Hematopoietic multipotent progenitor cell treated with erythropoietin and hydrocortisone succinate and interleukin-3 and kit ligand, for 6 days (in vitro differentiated cells): ENCODE measurements at regions not wholly inside any gene's neighbourhood (a gene's known extent, or its start where the extent isn't known, plus 50 kb on each side); places are given as distances from the start of the nearest gene placed in this dataset.

Experiments
- DNase-seq: peaks from one replicate; pipeline ENCODE4 v3.0.0-alpha.2; 2015

DNA sequence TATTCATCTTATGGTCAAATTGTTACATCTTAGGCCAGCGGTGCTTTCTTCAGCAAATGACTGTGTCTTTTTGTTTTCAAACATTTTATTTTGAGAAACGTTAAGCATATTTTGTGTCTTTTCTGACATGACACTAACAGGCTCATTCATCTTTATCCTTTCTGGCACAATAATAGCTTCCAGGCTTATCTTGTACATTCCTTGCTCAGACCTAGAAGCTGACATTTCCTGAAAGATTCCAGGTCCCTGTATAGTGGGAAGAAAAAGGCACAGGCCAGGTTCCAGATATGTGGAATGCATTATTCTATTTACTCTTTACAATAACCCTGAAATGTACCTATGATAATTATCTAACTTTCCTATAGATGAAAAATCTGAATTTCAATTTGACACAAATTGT lies 379.1 kb upstream of the B3GAT1 start:
- no peak for DNase-seq

DNA sequence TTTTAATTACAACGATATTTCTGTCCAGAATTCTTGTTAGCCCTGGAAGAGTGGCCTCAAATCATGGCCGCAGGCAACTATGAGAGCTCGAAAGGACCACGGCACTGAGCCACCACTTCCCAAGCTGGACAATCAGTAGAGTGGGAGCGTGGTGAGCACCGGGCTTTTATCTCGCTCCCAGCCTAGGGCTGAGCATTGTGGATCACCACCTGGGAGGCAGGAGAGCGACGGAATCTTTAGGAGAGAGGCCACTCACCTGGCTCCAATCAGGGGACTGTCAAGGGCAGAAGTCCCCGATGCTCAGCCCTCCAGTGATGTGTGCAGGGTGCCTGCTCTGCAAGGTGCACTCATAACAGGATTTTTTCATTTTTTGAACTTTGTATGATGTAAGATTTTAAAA lies 377.1 kb upstream of the B3GAT1 start:
- DNase-seq: no peak

DNA sequence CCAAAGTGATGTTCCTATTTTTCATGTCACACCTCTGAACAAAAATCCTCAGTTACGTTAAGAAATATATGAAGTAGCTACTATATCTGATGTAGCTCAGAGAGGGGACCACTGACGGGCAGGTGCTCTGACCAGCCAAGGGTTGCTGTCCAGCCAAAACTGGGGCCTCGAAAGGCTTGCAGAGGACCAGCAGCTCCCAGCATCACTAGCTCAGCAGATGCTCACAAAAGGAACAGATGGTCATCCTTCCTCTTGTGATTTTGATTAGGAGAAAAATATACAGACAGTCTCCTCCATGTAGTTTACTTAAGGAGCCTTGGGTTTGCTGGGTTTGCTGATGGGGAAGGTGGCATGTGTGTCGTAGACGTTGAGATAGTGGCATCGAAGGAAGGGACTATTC lies 374.6 kb upstream of the B3GAT1 start:
- DNase-seq: no peak

DNA sequence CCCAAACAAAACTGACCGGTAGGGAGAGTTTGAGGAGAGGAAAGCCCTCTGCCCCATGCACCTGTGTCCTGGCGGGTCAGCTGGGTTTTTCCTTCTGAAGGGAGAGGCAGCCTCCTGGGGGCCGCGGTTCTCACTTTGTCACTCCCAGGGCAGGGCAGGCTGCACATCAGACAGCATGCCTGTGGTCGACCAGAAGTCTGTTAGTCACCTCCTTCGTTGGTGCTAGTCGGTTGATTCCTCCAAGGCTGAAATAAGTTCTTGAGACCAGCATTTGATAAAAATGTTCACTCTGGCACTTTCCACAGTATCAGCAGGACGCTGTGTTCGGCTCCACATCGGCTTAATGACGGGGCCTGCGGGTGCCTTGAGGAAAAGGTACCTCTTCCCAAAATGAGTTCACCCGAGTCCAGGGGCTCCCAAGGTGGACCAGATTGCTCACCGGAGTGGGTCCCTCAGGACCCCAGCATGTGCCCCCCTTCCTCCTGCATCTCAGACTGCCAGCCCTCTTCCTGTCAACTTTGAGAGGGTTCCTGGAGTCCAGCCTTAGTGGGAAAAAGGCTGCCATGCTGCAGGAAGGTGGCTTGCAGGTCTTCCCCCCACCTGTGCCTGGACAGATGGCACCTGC lies 373.7 kb upstream of the B3GAT1 start:
- no peak for DNase-seq

DNA sequence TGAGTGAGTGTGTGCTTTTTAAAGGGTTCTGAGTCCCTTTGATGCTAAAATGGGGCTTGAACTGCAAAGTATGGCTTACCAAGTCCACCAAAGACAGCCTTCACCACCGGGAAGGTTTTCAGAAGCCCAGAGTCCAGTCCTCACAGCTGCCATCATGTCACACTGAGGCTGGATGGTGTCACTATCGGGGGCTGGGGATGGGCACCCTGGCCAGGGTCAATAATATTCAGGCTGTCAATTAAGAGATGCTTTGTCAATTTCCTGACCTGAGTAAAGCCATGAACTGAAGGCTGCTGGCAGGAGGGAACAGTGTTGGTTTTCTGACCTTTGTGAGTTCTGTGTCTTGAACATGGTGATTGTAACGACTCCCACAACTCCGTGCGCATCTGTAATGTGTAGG lies 373.0 kb upstream of the B3GAT1 start:
- DNase-seq: no peak

DNA sequence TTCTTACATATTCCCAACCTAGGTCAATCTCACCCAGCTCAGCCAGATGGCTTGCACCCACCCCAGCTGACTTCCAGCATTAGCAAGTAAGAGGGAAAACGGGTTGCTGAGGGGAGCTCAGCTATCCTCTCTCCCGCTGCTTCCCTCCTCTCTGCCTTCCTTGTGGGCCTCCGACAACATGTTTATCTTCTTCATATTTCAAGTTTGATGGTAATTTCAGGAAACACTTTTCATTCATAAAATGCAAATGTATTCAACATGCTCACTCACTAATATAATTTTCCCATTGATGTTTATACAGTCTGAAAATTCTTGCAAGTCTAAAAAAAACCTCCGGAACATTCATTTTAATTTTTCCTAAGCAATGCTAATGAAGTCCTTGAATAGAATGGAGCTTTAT lies 372.5 kb upstream of the B3GAT1 start:
- DNase-seq: no peak

DNA sequence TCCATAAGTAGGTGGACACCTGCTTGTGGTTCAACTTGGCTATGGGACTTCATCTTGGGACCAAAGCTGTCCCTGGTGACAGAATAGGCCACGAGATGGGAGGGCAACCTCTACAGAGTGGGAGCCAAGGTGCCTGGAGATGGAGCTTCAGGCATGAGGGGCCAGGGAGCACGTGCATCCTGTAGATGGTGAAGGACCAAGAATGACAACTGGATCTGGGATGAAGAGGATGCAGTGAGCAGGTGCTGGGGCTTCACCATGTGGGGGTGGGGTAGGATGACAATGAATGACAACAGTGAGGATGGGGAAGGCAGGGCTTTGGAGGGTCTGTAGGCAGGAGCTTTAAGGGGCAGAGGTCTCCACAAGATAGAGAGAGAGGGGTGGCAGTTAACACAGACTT lies 372.0 kb upstream of the B3GAT1 start:
- DNase-seq: no peak

DNA sequence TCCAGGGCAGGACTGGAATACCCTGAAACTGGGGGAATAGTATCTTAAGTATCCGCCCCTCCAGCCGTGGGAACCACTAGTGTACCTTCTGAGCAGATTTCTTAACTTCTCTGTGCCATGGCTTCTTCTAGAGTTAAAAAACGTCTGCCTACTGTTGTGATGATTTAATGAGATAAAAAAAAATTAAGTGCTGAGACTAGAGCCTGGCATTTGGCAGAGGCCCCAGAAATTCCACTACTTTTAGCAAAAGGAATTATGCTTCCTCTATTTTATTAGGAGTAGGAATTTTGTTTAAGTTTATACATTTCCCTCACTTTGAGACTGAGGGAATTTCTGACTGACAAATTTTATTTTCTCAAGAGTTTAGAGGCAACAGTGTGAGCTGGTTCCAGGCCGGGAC lies 371.2 kb upstream of the B3GAT1 start:
- DNase-seq: no peak

DNA sequence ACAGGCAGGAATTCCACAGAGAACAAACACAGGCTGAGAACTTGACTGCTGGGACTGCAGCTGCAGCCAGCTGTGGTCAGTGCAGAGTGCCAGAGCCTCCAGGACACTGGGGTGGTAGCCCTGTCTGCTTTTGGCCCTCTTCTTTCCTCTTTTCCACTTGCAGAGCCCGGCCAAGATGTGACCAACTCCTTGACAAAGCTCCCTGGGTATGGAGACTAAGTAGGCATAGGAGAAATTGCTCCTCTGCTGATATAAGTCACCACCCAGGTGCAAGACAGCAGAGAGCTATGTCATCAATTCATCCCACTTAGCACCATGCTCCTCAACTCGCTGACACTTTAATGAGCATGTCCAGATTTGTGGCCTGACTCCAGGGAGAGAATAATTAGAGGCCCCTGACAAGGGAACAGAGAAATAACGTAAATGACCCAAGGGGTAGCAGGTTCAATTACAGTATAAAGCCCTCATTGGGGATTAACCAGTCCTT lies 369.4 kb upstream of the B3GAT1 start:
- no peak for DNase-seq

DNA sequence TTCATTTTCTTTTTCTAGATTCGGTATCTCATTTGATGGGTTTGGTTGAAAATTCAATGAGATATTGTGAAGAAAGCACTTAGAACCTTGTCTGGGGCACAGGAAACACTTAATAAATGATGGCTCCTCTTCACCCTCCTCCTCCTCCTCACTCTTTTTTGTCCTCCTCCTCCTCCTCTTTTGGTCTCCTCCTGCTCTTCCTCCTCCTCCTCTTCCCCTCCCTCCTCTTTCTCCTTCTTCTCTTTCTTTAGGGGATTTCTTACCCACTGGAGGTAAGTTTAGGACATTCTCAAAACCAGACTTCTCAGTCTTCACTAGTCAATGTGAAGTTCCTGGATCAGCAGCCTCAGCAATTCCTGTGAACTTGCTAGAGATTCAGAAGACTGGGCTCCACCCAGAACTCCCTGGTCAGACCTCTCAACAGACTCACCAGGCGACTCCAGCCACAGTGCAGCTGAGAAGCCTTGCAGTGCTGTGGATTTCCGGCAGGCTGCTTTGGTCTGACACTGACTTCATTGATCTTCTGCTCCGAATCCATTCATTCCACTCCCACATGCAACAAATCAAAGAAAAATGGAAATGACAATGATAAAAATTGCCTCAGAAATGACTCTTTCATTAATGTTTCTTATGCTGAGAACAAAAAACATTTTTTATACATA lies 368.6 kb upstream of the B3GAT1 start:
- no peak for DNase-seq

DNA sequence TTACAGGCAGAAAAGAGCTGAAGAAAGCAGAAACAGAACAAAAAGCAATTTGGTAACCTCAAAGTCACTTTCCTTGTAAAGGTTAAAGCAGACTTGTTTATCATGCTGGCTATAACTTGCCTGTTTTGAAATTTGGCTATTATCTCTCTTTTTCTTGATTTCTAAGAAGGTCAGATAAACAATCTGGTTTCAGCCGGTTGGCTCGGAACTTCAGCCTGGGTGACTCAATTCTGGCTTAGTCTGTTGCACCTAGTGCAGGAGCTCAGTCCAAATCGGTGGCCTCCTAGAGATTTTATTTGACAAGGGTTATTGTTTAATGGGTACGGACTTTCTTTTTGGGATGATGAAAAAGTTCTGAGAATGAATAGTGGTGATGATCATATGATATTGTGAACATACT lies 367.1 kb upstream of the B3GAT1 start:
- no peak for DNase-seq

DNA sequence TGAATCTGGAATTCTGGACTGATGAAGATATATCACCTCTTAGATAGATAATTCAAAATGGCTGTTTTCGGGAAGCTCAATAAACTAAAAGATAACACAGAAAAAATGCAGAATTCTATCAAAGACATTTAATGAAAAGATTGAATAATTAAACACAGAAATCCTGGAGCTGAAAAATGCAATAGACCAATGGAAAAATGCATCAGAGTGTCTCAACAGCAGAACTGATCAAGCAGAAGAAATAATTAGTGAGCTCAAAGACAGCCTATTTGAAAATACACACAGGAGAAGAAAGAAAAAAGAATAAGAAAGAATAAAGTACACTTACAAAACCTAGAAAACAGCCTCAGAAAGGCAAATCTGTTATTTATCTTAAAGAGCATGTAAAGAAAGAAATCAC lies 356.4 kb upstream of the B3GAT1 start:
- no peak for DNase-seq

DNA sequence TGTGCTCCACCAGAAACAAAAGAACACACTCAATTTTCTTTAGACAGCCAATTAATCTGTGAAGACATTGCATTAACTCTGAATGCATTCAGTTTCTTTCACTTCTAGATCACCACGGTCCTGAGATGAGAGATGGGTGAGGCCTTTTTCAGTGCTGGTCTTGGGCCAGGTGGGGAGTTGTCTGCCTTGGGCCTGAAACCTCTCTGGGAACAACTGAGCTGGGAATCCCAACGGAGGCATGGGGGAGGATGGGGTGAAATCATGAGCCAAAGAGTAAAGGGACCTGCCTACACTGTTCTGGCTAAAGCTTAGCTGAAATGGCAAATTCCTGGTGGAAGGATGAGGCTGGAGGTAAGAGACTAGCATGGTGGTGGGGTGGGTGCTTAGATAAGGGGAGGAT lies 353.5 kb upstream of the B3GAT1 start:
- no peak for DNase-seq

DNA sequence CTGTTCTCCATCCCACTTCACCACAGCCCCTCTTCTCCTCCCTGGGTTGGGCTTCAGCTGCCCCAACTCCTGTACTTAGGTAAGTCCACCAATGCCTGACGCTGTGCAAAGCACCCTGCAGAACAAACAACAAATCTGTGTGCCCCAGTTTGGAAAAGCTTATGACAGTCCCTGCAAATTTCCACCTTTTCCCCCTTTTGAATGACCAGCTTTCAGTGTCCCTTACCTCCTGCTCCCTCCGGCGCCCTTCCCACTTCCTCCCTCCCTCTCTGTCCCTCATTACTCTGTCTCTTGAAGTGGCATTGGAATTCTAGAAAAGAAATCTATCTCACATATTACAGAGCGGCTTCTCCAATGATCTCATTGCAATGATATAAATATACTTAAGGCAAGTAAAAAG lies 352.9 kb upstream of the B3GAT1 start:
- DNase-seq: no peak

DNA sequence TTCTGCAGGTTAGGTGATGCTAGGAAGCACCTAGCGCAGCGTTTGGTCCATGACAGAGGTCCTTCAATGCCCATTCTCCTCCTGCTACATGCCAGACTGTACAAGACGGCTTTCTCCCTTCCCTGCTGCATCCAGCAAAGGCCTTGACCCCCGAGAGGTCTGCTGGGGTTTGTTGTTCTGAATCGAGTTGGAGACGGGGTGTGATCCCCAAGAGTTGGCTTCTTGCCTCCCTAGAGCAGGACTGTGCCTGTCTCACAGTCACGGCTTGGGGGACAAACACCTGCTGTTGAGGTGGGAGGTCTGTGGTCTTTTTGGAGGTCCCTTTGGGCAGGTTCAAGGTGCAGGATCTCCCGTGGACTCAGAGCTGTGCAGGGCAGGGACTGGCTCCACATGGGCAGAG lies 352.3 kb upstream of the B3GAT1 start:
- no peak for DNase-seq

DNA sequence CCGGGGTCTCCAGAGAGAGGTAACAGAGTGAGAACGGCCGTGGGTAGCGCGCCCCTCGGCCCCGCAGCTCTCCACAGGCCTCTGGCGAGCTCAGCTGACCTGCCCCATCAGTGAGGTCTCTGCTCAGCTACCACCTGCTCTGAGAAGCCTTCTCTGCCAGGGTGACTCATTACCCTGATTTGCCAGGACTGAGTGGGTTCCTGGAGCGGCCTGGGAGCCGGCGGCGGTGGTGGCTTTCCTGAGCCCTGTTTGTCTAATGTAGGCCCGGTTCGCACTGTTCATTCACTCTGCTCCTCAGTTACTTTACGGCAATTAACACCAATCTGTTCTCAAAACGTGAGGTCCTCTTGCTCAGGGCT lies 351.0 kb upstream of the B3GAT1 start:
- no peak for DNase-seq

DNA sequence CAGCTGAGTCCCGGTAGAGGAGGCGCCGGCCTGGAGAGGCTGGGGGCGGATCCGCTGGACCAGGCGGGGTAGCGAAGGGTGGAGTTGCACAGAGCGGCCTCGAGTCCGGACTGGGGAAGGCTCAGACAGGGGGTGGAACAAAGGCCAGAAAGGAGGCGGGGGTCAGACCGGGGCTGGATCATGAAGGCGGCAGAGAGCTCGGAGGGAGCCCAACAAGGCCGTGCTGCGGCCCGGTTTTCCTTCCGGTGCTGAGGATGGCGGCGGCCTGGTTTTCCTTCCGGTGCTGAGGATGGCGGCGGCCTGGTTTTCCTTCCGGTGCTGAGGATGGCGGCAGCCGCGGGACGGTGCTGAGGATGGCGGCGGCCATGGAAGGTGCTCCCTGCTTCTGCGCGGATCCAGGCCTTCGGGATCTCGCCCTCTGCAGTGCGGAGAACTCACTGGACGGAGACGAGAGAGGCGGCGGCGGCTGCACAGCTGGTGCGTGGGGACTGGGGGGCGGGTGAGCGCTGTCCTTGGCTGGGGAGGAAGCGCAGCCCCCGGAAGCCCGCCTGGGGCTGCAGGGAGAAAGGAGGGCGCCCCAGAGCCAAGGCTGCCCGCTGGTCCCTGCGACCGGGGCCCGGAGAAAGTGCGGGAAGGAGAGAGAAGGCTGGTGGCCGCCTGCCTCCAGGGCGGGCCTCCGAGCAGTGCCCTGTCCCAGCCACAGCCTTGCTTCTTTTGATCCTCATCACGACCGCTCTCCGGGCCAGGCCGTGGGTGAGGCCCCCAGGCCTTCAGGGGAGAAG lies 350.4 kb upstream of the B3GAT1 start:
- DNase-seq: no peak

DNA sequence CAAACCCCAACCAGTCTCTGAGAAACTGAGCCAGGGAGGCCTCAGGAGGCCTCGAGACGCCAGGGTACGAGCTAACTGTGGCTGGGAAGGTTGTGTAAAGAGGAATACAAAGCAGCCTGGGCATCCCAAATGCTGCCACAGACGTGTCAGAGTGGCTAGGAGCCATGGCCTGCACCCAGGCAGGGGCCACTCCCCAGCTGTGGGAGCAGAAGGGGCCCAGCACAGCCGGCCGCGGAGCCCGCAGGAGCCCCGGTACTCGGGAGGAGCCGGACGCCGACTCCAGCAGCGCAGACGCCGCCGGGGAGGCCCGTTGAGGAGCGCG lies 349.8 kb upstream of the B3GAT1 start:
- no peak for DNase-seq

DNA sequence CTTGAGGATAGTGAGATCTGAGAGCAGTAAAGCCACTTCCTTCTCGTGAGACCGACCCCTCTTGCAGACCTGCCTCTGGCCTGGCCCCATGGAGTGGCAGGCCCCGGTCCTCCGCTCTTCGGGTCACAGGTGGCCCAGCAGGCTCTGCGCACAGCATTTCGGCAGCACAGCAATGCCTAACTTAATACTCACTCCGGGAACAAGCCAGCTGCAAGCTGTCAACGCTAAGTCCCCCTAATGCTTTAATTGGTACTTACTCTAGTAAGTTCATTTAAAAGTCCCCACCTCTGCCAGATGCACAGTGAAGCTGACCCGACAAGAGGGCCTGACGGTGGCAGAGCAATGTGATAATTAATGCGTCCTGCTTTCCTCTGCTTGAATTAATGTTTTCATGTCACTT lies 349.3 kb upstream of the B3GAT1 start:
- no peak for DNase-seq

DNA sequence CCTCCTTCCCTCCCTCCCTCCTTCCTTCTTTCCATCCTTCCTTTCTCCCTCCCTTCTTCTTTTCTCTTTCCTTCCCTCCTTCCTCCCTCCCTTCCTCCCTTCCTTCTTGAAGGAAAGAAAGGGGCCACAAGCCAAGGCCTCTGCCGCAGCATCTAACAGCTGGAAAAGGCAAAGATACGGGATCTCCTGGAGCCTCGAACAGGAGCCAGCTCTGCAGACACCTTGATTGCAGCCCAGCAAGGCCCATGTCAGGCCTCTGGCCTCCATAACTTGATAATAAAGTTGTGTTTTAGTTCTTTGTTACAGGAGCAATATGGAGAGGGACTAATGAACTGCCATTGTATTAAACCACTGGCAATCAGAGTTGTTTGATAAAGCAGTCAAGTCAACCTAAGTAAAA lies 348.9 kb upstream of the B3GAT1 start:
- DNase-seq: no peak

DNA sequence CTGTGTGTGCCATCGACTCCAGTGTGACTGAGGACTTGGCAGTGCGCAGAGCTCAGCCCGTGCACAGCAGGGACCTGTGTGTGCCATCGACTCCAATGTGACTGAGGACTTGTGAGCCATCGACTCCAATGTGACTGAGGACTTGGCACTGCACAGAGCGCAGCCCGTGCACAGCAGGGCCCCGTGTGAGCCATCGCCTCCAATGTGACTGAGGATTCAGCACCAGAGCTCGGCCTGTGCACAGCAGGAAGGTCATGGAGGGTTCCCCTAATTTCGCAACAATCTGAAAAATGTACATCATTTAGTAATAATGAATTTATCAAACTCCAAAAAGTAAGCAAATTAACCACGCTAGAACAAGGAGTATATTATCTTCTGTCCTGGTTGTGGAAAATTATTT lies 348.3 kb upstream of the B3GAT1 start:
- no peak for DNase-seq

DNA sequence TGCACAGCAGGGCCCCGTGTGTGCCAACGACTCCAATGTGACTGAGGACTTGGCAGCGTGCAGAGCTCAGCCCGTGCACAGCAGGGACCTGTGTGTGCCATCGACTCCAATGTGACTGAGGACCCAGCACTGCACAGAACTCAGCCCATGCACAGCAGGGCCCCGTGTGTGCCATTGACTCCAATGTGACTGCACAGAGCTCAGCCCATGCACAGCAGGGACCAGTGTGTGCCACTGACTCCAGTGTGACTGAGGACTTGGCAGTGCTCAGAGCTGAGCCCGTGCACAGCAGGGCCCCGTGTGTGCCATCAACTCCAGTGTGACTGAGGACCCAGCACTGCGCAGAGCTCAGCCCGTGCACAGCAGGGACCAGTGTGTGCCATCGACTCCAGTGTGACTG lies 347.8 kb upstream of the B3GAT1 start:
- no peak for DNase-seq

DNA sequence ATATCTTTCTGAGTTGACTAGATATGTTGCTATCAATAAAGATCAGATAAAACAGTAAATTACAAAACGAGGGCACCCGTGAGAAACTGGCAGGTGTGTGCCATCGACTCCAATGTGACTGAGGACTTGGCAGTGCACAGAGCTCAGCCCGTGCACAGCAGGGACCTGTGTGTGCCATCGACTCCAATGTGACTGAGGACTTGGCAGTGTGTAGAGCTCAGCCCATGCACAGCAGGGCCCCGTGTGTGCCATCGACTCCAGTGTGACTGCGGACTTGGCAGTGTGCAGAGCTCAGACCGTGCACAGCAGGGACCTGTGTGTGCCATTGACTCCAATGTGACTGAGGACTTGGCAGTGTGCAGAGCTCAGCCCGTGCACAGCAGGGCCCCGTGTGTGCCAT lies 347.2 kb upstream of the B3GAT1 start:
- DNase-seq: no peak

DNA sequence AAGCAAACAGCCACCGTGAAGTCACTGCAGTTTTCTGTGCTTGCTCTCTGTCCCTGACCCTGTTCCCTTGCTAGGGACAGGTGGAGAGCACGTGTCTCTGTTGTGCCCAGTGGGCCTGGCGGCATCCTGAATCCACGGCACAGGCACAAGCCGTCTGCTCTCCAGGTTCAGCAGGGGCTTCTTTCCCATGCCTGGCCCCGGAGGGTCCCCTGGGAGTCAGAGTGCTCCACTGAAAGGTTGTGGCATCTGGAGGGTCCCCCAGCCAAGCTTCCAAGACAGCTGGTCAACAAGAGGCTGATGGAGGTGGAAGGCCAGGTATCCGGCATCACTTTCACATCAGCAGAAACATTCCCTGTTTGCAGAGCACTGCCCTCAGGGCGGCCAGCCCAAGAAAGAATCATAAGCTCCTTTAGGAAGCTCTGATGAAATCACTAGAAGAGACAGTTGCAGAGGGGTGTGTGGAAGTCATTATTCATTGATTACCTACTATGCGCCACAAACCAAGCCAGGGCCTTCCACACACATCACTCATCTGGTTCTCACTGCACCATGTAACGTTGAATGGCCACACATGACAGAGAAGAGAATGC lies 346.4 kb upstream of the B3GAT1 start:
- DNase-seq: no peak
